Colonic mucosa (tissue), 4 donors: ENCODE measurements at regions not wholly inside any gene's neighbourhood (a gene's known extent, or its start where the extent isn't known, plus 50 kb on each side); places are given as distances from the start of the nearest gene placed in this dataset.

Experiments used
- DNase-seq: peaks from one replicate; pipeline ENCODE4 v3.0.0-alpha.2; 2020
- H3K27ac ChIP-seq: fragments of 200-600 bp; one replicate; pipeline ENCODE4 v1.8.0; 2021
- H3K27me3 ChIP-seq: fragments of 200-600 bp; one replicate; pipeline ENCODE4 v1.8.0; 2021
- H3K36me3 ChIP-seq: fragments of 200-600 bp; one replicate; pipeline ENCODE4 v1.8.0; 2021
- H3K4me1 ChIP-seq: fragments of 200-600 bp; one replicate; pipeline ENCODE4 v1.8.0; 2021; ENCODE audit warnings: mild to moderate bottlenecking
- H3K4me3 ChIP-seq: fragments of 200-600 bp; one replicate; pipeline ENCODE4 v1.8.0; 2021
- H3K9ac ChIP-seq, 2 donors: one replicate each; pipeline ENCODE4 v1.7.0; 2013; ENCODE audit warnings: control low read depth in 2 of 2, low read depth in 2 of 2, low read length in 2 of 2
- H3K9me3 ChIP-seq: fragments of 200-600 bp; one replicate; pipeline ENCODE4 v1.8.0; 2021
- intact Hi-C: fragments of 100-400 bp; cut with DNase I; formaldehyde crosslinking; loops from one replicate; pipeline ENCODE4 v1.14.1; 2022
- TF ChIP-seq, protein P1 (sequence below): fragments of 200-600 bp; IDR thresholded peaks from one replicate; pipeline ENCODE4 v1.8.0; 2022; ENCODE audit warnings: antibody characterized with exemption, mild to moderate bottlenecking
- donor health status: healthy.
- donor health status: DM: no; HTN: no; CAD: no.
- donor health status: DM: no; HTN: no; CAD: no.

DNA sequence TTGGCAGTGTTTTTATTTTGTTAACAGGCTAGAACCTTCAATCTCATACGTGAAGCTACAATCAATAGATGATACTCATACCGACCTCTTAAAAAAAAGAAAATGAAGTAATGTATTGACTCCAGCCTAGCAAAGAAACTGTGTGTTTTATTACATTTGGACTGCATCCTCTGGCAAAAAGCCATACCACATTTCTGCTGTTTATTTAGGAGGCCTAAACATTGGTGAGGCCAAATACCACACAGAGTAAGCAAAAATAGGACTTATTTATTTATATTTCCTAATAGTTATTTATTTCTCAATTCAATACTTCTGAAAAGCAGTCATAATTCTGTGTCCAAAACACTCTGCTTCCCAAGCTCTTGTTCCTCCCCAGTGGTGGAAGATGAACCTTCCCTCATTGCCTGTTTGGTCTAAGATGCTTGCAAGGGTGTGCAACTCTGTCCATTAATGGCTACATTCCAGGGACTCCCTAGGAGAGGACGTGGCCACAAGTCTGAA is 398.8 kb upstream of the KLF6 start:
- Histone ChIP-seq H3K9ac (no peak overlapping the region), H3K27me3 (no peaks in the 10 kb centered on the region), H3K4me1 (no peaks in the 10 kb centered on the region), H3K4me3 (no peak overlapping the region), H3K27ac (no peak overlapping the region), H3K36me3 (no peaks in the 10 kb centered on the region), H3K9me3 (no peaks in the 10 kb centered on the region)
- intact Hi-C loops = no loop called here
- TF ChIP-seq, protein P1, sequence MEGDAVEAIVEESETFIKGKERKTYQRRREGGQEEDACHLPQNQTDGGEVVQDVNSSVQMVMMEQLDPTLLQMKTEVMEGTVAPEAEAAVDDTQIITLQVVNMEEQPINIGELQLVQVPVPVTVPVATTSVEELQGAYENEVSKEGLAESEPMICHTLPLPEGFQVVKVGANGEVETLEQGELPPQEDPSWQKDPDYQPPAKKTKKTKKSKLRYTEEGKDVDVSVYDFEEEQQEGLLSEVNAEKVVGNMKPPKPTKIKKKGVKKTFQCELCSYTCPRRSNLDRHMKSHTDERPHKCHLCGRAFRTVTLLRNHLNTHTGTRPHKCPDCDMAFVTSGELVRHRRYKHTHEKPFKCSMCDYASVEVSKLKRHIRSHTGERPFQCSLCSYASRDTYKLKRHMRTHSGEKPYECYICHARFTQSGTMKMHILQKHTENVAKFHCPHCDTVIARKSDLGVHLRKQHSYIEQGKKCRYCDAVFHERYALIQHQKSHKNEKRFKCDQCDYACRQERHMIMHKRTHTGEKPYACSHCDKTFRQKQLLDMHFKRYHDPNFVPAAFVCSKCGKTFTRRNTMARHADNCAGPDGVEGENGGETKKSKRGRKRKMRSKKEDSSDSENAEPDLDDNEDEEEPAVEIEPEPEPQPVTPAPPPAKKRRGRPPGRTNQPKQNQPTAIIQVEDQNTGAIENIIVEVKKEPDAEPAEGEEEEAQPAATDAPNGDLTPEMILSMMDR = no peak
- no peak for DNase-seq

DNA sequence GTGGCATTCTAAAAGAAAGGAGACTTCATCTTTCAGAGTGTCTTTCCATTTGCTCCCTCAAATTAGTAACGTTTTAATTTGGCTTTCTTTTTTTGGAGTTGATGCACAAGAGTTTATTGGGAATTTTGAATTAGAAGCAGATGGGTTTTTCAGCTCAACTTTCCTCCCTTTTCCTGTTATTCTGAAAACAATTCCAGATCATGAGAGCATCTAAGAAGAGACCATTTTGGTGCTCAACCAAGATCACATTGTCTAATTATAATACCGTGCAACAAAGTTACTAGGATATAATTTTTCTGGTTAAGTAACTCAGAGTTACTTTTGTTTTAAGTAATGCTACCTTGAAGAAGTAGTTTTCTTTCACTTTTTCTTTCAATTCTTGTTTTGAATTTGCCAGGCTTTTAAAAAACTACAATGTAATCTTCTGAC is 396.6 kb upstream of the KLF6 start:
- H3K4me1 ChIP-seq = no peaks in the 10 kb centered on the region
- no peaks in the 10 kb centered on the region for H3K36me3 ChIP-seq
- no peaks in the 10 kb centered on the region for H3K9me3 ChIP-seq
- H3K27ac ChIP-seq = no peak overlapping the region
- H3K27me3 ChIP-seq = no peaks in the 10 kb centered on the region
- TF ChIP-seq, protein P1 = no peak
- H3K4me3 ChIP-seq = no peak overlapping the region
- H3K9ac ChIP-seq = no peak overlapping the region
- no peak for DNase-seq
- intact Hi-C loops = no loop called here

DNA sequence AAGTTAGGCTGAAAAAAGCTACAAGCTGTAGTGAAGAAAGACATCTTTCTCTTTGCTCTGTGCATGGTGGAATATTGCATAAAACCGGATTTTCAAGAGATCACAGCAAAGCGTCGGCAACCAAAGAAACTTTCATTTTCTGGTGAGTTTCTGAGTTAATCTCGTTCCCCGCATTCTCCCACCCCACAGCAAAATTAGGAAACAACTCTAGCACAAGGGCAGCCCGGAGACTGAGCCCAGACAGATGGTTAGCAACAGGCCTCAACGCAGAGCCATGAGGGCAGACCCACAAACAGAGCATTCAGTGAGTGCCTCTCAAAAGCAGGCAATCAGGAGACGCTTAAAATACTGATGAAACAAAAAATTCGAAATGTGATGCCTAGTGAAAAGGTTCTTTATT is 396.1 kb upstream of the KLF6 start:
- no peaks in the 10 kb centered on the region for H3K4me1 ChIP-seq
- no peak overlapping the region for H3K4me3 ChIP-seq
- intact Hi-C loops = no loop called here
- no peak overlapping the region for H3K9ac ChIP-seq
- no peaks in the 10 kb centered on the region for H3K27me3 ChIP-seq
- no peak for DNase-seq
- TF ChIP-seq, protein P1 = no peak
- H3K27ac ChIP-seq = no peak overlapping the region
- H3K36me3 ChIP-seq = no peaks in the 10 kb centered on the region
- no peaks in the 10 kb centered on the region for H3K9me3 ChIP-seq

DNA sequence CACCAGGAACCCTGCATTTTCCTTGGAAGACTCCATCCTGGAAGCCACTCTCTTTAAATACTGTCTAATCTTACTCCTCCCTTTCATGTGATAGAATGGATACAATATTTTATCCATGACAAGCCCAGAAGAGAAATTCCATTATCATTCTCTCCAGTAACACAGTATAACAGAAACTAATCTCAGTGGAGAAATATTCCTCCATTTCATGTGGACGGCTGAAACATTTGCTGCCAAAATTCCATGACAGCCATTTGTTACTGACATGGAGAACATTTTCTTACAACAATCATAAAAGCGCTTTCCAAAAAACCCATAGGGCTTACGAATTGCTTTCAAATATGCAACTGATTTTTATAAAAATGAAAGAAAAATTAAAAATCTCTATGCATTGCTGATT is 392.8 kb upstream of the KLF6 start:
- no peak for DNase-seq
- Histone ChIP-seq H3K4me1 (no peaks in the 10 kb centered on the region), H3K27me3 (no peaks in the 10 kb centered on the region), H3K27ac (no peak overlapping the region), H3K36me3 (no peaks in the 10 kb centered on the region), H3K9ac (no peak overlapping the region), H3K4me3 (no peak overlapping the region), H3K9me3 (no peaks in the 10 kb centered on the region)
- TF ChIP-seq, protein P1 = no peak
- intact Hi-C loops = no loop called here

DNA sequence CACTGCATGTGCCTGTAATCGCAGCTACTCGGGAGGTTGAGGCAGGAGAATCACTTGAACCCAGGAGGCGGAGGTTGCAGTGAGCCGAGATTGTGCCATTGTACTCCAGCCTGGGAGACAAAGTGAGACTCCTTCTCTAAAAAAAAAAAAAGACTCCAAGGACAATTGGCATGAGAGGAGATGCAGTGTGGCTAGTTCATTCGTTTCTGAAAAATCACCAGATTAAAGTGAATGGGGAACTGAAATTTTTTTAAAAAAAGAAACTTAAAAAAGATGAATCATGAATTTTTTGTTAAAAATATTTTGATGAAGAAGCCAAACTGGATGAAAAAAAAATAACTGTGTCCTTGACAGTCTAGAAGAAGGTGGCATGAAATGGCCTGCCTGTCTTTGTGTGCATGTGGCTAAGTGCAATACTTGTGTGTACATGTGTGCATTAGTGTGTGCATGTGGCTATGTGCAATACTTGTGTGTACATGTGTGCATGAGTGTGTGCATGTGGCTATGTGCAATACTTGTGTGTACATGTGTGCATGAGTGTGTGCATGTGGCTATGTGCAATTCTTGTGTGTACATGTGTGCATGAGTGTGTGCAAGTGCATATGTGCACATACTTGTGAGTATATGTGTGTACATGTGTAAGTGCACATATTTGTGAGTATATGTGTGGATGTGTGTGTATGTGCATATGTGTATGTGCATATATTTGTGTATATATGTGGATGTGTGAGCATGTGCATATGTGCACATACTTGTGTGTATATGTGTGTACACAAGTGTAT is 391.7 kb upstream of the KLF6 start:
- no peaks in the 10 kb centered on the region for H3K36me3 ChIP-seq
- no peak overlapping the region for H3K9ac ChIP-seq
- TF ChIP-seq, protein P1 = no peak
- no peak overlapping the region for H3K27ac ChIP-seq
- no peak overlapping the region for H3K4me3 ChIP-seq
- H3K9me3 ChIP-seq = no peaks in the 10 kb centered on the region
- H3K4me1 ChIP-seq = no peaks in the 10 kb centered on the region
- intact Hi-C loops = no loop called here
- H3K27me3 ChIP-seq = no peaks in the 10 kb centered on the region
- DNase-seq = no peak
